Activated CD4-positive, alpha-beta T cell treated with anti-CD3 and anti-CD28 coated beads, Interleukin-2, Interleukin-6, amounts not matched to agents 100 ng/mL and 50 ng/mL, durations not matched to agents 16 hours and 8 hours (primary cell): ENCODE measurements at regions not wholly inside any gene's neighbourhood (a gene's known extent, or its start where the extent isn't known, plus 50 kb on each side); places are given as distances from the start of the nearest gene placed in this dataset.
"Not testable (repeated sequence)": the region's sequence is repeated elsewhere in the genome, so short reads cannot be mapped to it uniquely, and the experiment has no call there.

Experiments
- DNase-seq: peaks from one replicate; pipeline ENCODE4 v3.0.0-alpha.2; 2020

GRCh38 chr11:31956310-31956709 lies 134.6 kb upstream of the RCN1 start:
- DNase-seq = peak; percentile 4

GRCh38 chr11:31955838-31956237 lies 135.0 kb upstream of the RCN1 start:
- DNase-seq = no peak

- no peak for DNase-seq
Measured at GRCh38 chr11:31953803-31954327, 137.0 kb upstream of the RCN1 start.

DNA sequence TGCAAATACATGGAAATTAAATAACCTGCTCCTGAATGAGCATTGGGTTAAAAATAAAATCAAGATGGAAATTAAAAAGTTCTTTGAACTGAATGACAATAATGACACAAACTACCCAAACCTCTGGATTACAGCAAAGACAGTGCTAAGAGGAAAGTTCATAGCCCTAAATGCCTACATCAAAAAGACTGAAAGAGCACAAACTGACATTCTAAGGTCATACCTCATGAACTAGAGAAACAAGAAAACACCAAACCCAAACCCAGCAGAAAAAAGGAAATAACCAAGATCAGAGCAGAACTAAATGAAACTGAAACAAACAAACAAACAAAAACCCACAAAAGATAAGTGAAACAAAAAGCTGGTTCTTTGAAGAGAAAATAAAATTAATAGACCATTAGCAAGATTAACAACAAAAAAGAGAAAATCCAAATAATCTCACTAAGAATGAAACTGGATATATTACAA lies 138.6 kb upstream of the PAX6 start:
- DNase-seq = not testable (repeated sequence)

DNA sequence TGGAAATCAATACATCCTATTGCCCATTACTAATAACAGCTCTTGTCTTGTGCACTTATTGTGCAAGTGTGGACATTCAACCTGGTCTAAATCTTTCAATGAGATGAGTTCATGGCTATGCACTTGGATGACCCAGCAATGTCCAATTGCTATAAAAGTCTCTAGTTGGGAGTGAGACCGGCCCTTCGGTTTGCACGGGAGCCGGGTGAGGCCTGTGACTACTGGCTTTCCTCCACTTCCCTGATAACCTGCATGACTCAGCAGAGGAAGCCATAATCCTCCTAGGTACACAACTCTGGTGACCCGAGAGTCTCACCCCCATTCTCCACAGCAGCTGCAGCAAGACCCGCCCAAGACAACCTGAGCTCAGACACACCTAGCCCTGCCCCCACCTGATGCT lies 135.9 kb upstream of the PAX6 start:
- DNase-seq = no peak

DNA sequence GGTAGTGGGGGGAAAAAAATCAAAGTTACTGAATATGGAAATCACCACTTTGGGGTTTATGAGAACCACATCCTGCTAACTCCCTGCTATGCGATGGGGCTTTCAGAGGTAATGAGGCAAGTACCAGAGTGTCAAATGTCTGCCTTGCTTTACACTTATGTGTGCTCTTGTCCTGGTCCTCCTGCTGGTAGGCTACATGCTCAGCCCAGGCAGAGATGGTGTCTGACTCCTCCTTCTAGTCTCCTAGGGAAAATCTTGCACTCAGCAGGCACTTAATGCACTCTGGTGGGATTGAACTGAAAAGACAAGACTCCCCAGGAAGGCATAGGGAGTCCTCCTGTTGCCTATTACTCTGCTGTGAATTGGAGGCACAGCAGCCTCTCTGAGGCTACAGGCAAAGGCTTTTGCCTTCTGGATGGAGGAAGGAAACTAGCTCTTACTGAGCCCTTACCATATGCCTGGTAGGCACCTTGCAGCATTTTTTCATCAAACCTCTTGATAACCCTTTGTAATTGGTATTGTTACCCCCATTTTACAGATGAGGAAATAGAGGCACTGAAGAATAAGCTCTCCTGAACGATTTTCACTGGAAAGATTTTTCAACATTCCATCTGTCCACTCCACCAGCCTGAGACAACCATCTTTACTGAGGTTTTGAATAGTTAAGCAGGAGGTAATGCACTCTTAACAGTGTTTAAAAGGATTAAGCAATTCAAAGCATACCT lies 132.1 kb upstream of the PAX6 start:
- peak; percentile 6 for DNase-seq

- no peak for DNase-seq
Measured at GRCh38 chr11:31940371-31941037, 129.4 kb upstream of the PAX6 start.

GRCh38 chr11:31939004-31939403 lies 127.9 kb upstream of the PAX6 start:
- DNase-seq = no peak

- no peak for DNase-seq
Measured at GRCh38 chr11:31936312-31936711, 125.2 kb upstream of the PAX6 start.

GRCh38 chr11:31932879-31933278 lies 121.8 kb upstream of the PAX6 start:
- DNase-seq = no peak

DNA sequence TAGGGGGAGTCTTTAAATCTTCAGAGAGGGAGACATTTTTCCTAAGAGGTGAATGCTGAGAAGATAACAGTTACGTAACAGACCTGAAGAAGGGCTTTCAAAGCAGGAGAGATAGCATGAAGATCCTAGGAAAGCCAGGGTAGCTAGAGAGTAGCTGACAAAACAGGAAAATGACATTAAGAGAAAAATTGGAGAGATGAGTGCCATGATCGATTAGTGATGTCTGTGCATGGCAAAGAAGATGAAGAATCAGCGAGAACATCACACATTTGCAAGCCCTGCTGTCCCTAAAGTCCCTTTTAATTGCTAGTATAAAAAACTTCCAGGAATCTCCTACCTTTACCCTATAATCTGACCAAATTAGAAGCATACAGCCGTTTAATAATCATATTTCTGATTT lies 116.9 kb upstream of the PAX6 start:
- no peak for DNase-seq

DNA sequence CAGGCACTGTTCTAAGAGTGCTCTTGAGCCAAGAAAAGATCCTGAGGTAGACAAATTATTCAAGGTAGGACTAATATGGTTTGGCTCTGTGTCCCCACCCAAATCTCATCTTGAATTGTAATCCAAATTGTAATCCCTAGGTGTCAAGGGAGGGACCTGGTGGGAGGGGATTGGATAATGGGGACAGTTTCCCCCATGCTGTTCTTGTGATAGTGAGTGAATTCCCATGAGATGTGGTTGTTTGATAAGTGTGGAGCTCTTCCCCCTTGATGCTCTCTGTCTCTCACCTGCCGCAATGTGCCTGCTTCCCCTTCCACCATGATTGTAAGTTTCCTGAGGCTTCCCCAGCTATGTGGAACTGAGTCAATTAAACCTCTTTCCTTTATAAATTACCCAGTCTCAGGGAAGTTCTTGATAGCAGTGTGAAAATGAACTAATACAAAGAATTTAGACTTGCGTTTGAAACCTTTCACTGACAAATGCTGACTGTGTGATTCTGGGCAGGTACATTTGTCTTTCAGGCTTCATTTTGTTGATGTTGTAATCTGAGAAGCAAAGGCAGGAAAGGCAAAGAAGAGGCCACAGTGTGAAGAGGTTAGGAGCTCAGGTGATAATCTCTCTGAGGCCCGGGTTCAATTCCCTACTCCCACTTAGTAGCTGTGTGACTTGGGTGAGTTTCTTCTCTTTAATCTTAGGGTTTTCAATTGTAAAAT lies 115.8 kb upstream of the PAX6 start:
- DNase-seq = no peak

DNA sequence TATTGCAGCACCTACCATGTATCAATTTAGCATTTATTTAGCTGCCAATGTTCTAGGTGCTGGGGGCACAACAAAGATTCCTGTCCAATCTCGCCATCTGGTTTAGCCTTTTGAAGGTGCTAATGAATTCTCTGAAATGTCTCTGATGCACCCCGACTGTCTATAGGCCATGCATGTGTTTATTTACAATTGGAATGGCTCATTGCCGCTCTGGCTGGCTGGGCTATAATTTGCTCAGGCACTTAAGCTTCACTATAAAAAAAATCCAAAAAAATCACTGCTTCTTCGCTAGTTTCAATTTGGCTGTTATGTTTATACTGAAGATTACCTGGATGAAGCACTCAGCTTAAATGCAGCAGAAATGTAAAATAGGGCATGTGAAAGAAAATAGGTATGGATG lies 115.0 kb upstream of the PAX6 start:
- no peak for DNase-seq

GRCh38 chr11:31922450-31922849 lies 111.3 kb upstream of the PAX6 start:
- DNase-seq = no peak

DNA sequence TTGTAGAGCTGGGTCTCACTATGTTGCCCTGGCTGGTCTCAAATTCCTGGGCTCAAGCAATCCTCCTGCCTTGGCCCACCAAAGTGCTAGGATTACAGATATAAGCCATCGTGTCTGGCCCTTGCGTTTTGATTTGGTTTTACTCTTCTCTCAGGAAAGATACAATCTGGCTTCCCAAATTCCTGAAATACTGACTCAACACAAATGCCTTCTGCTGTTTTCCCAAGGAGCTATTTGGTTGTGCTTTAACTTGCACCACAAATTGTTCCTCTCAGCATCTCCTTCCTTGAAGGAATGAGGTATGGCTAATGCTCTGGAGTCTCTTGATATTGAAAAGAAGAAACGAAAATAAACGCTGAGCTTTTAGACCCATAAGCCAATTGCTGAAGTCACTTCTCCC lies 110.0 kb upstream of the PAX6 start:
- no peak for DNase-seq

- DNase-seq = no peak
Measured at GRCh38 chr11:31919175-31919574, 108.1 kb upstream of the PAX6 start.

DNA sequence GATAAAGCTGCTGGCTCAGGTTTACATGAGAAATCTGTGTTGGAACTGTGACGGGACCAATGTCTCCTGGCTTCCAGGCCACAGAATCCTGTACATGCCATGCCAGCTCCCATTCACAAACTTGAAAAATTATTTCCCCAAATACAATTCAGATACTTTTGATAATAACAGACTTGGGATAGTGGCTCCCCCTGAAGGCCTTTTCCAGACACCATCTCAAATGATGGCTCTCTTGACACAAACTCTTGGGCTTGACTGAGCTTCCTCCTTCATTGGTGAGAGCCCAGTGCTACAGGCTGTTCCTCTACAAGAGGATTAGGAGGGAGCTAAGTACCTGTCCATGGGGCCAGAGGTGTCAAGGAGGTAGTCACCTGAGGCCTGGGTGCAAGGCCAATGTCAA lies 104.7 kb upstream of the PAX6 start:
- DNase-seq = no peak

- DNase-seq = no peak
Measured at GRCh38 chr11:31913985-31914384, 102.9 kb upstream of the PAX6 start.

DNA sequence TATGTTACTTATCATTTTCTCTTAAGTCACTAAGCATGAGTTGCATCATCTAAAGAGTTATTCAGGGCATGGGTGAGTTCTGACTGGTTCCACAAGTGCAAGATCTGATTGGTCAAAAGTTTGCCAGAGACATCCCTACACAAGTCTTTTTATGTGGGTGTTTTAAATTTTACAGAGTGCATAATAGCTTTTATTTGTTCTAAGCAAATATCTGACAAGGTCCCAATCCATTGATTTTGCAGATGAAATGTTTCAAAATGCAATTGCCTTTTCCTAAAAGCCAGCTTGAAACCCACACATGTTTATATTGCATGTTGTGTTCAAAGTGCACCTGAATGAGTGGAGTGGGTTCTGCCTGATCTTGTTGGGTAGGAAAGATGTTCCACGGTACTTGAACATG lies 101.7 kb upstream of the PAX6 start:
- no peak for DNase-seq

DNA sequence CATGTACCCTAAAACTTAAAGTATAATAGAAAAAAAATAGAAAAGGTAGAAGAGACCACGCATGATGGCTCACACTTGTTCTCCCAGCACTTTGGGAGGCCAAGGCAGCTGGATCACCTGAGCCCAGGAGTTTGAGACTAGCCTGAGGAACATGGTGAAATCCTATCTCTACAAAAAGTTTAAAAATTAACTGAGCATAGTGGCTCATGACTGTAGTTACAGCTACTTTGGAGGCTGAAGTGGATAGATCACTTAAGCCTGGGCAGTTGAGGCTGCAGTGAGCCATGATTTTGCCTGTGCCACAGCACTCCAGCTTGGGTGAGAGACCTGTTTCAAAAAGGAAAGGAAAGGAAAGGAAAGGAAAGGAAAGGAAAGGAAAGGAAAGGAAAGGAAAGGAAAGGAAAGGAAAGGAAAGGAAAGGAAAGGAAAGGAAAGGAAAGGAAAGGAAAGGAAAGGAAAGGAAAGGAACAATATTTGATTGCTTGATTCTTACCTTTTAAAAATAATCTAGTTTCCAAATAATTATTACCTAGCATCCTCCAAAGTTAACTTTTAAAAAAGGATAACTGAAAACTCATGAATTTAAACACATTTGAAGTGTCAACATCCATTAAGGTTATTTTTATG lies 99.9 kb upstream of the PAX6 start:
- no peak for DNase-seq

- no peak for DNase-seq
Measured at GRCh38 chr11:31903225-31904074, 92.3 kb upstream of the PAX6 start.

DNA sequence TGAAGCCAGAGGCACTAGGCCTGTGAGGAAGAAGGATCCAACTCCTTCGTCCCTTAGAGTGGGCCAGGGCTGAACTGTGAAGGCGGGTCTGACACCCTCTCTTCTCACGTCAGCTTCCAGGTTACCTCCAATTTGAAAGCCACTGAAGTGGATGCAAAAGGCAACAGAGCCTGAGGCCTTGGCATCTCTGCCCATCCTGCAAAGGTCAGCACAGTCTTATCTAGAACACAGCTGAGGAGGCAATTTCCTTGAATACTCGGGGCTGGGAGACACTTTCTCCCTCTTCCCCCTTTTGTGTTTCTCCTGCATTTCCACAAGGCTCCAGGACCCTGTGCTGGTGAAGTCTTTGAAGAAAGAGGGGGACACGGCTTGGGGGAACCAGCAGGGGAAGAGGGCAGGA lies 91.6 kb upstream of the PAX6 start:
- DNase-seq = no peak
